Neuronal stem cell (in vitro differentiated cells): ENCODE measurements at regions not wholly inside any gene's neighbourhood (a gene's known extent, or its start where the extent isn't known, plus 50 kb on each side); places are given as distances from the start of the nearest gene placed in this dataset.

Experiments used
- DNase-seq: peaks from one replicate; pipeline ENCODE4 v3.0.0-alpha.2; 2013; ENCODE audit warnings: low spot score
- H2AFZ ChIP-seq: one replicate; pipeline ENCODE4 v1.6.1; 2013; ENCODE audit warnings: mild to moderate bottlenecking, low read length, inconsistent platforms
- H2AK5ac ChIP-seq: 2 replicates; pipeline ENCODE4 v1.6.1; 2013; ENCODE audit warnings: low read depth, mild to moderate bottlenecking, inconsistent platforms, low read length, moderate library complexity, mixed read lengths
- H2BK120ac ChIP-seq: 2 replicates; pipeline ENCODE4 v1.6.1; 2013; ENCODE audit warnings: low read depth, mild to moderate bottlenecking, inconsistent platforms, low read length, moderate library complexity, mixed read lengths
- H2BK12ac ChIP-seq: one replicate; pipeline ENCODE4 v1.6.1; 2013; ENCODE audit warnings: low read length, inconsistent platforms
- H2BK15ac ChIP-seq: 2 replicates; pipeline ENCODE4 v1.6.1; 2013; ENCODE audit warnings: mild to moderate bottlenecking, low read length, inconsistent platforms, mixed read lengths
- H2BK5ac ChIP-seq: one replicate; pipeline ENCODE4 v1.6.1; 2013; ENCODE audit warnings: inconsistent platforms, mild to moderate bottlenecking, low read length, moderate library complexity
- H3K14ac ChIP-seq: one replicate; pipeline ENCODE4 v1.6.1; 2013; ENCODE audit warnings: low read length, inconsistent platforms
- H3K18ac ChIP-seq: 2 replicates; pipeline ENCODE4 v1.6.1; 2013; ENCODE audit warnings: low read length, inconsistent platforms
- H3K23ac ChIP-seq: 2 replicates; pipeline ENCODE4 v1.6.1; 2013; ENCODE audit warnings: low read depth, mild to moderate bottlenecking, mixed read lengths, low read length, inconsistent platforms; ENCODE audit not compliant: poor library complexity
- H3K27ac ChIP-seq: replicated peaks from 3 replicates; pipeline ENCODE4 v1.5.1; 2013; ENCODE audit warnings: low read length, inconsistent platforms
- H3K27me3 ChIP-seq, 3 experiments: 2 replicates each; pipeline ENCODE4 v1.6.1; 2013; ENCODE audit warnings: low read length in 3 of 3, mild to moderate bottlenecking in 2 of 3, inconsistent platforms in 1 of 3, low read depth in 1 of 3, mixed read lengths in 1 of 3, moderate library complexity in 1 of 3; ENCODE audit not compliant: control insufficient read depth in 3 of 3, insufficient read depth in 3 of 3
- H3K36me3 ChIP-seq, 2 donors: replicated peaks in 1 of 2; 2 replicates each; pipeline ENCODE4 v1.6.1; 2013; ENCODE audit warnings: low read length in 2 of 2; ENCODE audit not compliant: control insufficient read depth in 2 of 2, insufficient read depth in 2 of 2
- H3K4ac ChIP-seq: 2 replicates; pipeline ENCODE4 v1.6.1; 2013; ENCODE audit warnings: inconsistent platforms, mild to moderate bottlenecking, low read length, moderate library complexity
- H3K4me1 ChIP-seq, 2 donors: 1 replicate in 1 of 2; 2 replicates in 1 of 2; pipeline ENCODE4 v1.6.1; 2013; ENCODE audit warnings: low read length in 2 of 2, low read depth in 1 of 2; ENCODE audit not compliant: control insufficient read depth in 2 of 2, insufficient read depth in 1 of 2
- H3K4me2 ChIP-seq: one replicate; pipeline ENCODE4 v1.6.1; 2013; ENCODE audit warnings: mild to moderate bottlenecking, low read length, inconsistent platforms; ENCODE audit not compliant: insufficient read depth, poor library complexity, severe bottlenecking
- H3K4me3 ChIP-seq, 2 donors: 2 replicates each; pipeline ENCODE4 v1.5.1; 2013; ENCODE audit warnings: low read length in 2 of 2, mild to moderate bottlenecking in 2 of 2, inconsistent platforms in 1 of 2, moderate library complexity in 1 of 2
- H3K79me1 ChIP-seq: one replicate; pipeline ENCODE4 v1.6.1; 2013; ENCODE audit warnings: low read depth, mild to moderate bottlenecking, inconsistent platforms, low read length, moderate library complexity
- H3K9ac ChIP-seq: one replicate; pipeline ENCODE4 v1.6.1; 2013; ENCODE audit warnings: mild to moderate bottlenecking, low read depth, low read length, inconsistent platforms; ENCODE audit not compliant: poor library complexity
- H3K9me3 ChIP-seq, 2 donors: replicated peaks in 1 of 2; 2 replicates each; pipeline versions ENCODE3 to v1.6.1; 2013; ENCODE audit warnings: low read length in 2 of 2, mild to moderate bottlenecking in 2 of 2, inconsistent platforms in 1 of 2, low read depth in 1 of 2, mixed read lengths in 1 of 2, moderate library complexity in 1 of 2; ENCODE audit not compliant: control insufficient read depth in 2 of 2, insufficient read depth in 1 of 2
- H4K8ac ChIP-seq: one replicate; pipeline ENCODE4 v1.6.1; 2013; ENCODE audit warnings: low read depth, mild to moderate bottlenecking, inconsistent platforms, low read length, moderate library complexity
- H4K91ac ChIP-seq: one replicate; pipeline ENCODE4 v1.6.1; 2013; ENCODE audit warnings: low read length, low read depth, mild to moderate bottlenecking, inconsistent platforms; ENCODE audit not compliant: poor library complexity
- WGBS, 2 donors: extraction: QIAGEN DNeasy Blood & Tissue Kit; methylation state at CpG; one replicate each; pipeline ENCODE4 v1.1.7; 2013; ENCODE audit warnings: missing lambda C conversion rate in 2 of 2, mixed read lengths in 1 of 2; ENCODE audit not compliant: insufficient read length in 2 of 2, insufficient replicate concordance in 1 of 2; ENCODE audit errors: extremely low coverage in 2 of 2; 5-methylcytosine and 5-hydroxymethylcytosine counted together

- H3K18ac ChIP-seq: no peak overlapping the region
- H3K4me1 ChIP-seq: peaks cover 7 to 11% of the 10 kb centered on the region in 2 donors
- H3K14ac ChIP-seq: no peak overlapping the region
- no peak overlapping the region for H3K9ac ChIP-seq
- no peak overlapping the region for H2BK12ac ChIP-seq
- H2BK15ac ChIP-seq: no peak overlapping the region
- H4K8ac ChIP-seq: no peak overlapping the region
- no peaks in the 10 kb centered on the region for H3K27me3 ChIP-seq
- no CpG with 5 or more reads among the region's 9 CpGs for WGBS, 2 donors
- H3K79me1 ChIP-seq: peaks cover 1% of the 10 kb centered on the region
- H3K4ac ChIP-seq: no peak overlapping the region
- H3K36me3 ChIP-seq: no peaks in the 10 kb centered on the region
- H3K9me3 ChIP-seq: no peaks in the 10 kb centered on the region
- no peak for DNase-seq
- no peak overlapping the region for H4K91ac ChIP-seq
- no peak overlapping the region for H3K27ac ChIP-seq
- H2AK5ac ChIP-seq: no peak overlapping the region
- no peak overlapping the region for H3K4me3 ChIP-seq
- no peak overlapping the region for H3K23ac ChIP-seq
- no peak overlapping the region for H3K4me2 ChIP-seq
- no peak overlapping the region for H2BK5ac ChIP-seq
- H2BK120ac ChIP-seq: no peak overlapping the region
- peak overlapping the region; percentile 89 for H2AFZ ChIP-seq
Observed at GRCh38 chr5:56479696-56480077, 246.6 kb upstream of the ANKRD55 start.

GRCh38 chr5:56479126-56479525 lies 246.0 kb upstream of the ANKRD55 start:
- Histone ChIP-seq H3K36me3 (no peaks in the 10 kb centered on the region), H3K9ac (no peak overlapping the region), H4K8ac (no peak overlapping the region), H3K4me1 (peaks cover 7 to 11% of the 10 kb centered on the region in 2 donors), H2BK120ac (no peak overlapping the region), H3K4me2 (no peak overlapping the region), H3K14ac (no peak overlapping the region), H3K79me1 (peaks cover 1% of the 10 kb centered on the region), H2BK12ac (no peak overlapping the region), H4K91ac (no peak overlapping the region), H2BK5ac (no peak overlapping the region), H2AFZ (no peak overlapping the region), H3K4ac (no peak overlapping the region), H2BK15ac (no peak overlapping the region), H3K9me3 (no peaks in the 10 kb centered on the region), H3K27ac (no peak overlapping the region), H2AK5ac (no peak overlapping the region), H3K27me3 (no peaks in the 10 kb centered on the region), H3K18ac (no peak overlapping the region), H3K23ac (peak overlapping the region; percentile 23), H3K4me3 (no peak overlapping the region)
- WGBS, 2 donors: no CpG with 5 or more reads among the region's 3 CpGs
- DNase-seq: no peak

- Histone ChIP-seq H2AK5ac (no peak overlapping the region), H2BK15ac (no peak overlapping the region), H3K27ac (no peak overlapping the region), H3K79me1 (no peaks in the 10 kb centered on the region), H2BK12ac (no peak overlapping the region), H2AFZ (no peak overlapping the region), H3K18ac (no peak overlapping the region), H4K8ac (no peak overlapping the region), H4K91ac (no peak overlapping the region), H3K27me3 (no peaks in the 10 kb centered on the region), H2BK5ac (no peak overlapping the region), H3K4ac (no peak overlapping the region), H3K36me3 (no peaks in the 10 kb centered on the region), H3K14ac (no peak overlapping the region), H3K4me3 (no peak overlapping the region), H3K9ac (no peak overlapping the region), H2BK120ac (no peak overlapping the region), H3K23ac (no peak overlapping the region), H3K9me3 (no peaks in the 10 kb centered on the region), H3K4me2 (no peak overlapping the region), H3K4me1 (peaks cover 7 to 11% of the 10 kb centered on the region in 2 donors)
- DNase-seq: no peak
- WGBS, 2 donors: no CpG with 5 or more reads among the region's 3 CpGs
Observed at GRCh38 chr5:56478062-56478461, 244.9 kb upstream of the ANKRD55 start.

- H3K14ac ChIP-seq: no peak overlapping the region
- H4K91ac ChIP-seq: no peak overlapping the region
- H3K4ac ChIP-seq: no peak overlapping the region
- no peak overlapping the region for H3K4me3 ChIP-seq
- no peak overlapping the region for H2BK15ac ChIP-seq
- peaks cover 7 to 9% of the 10 kb centered on the region in 2 donors for H3K4me1 ChIP-seq
- H2AK5ac ChIP-seq: no peak overlapping the region
- WGBS, 2 donors: no CpG with 5 or more reads among the region's 5 CpGs
- no peak overlapping the region for H3K9ac ChIP-seq
- no peak overlapping the region for H3K18ac ChIP-seq
- no peak overlapping the region for H2BK5ac ChIP-seq
- no peak for DNase-seq
- H3K23ac ChIP-seq: no peak overlapping the region
- H3K36me3 ChIP-seq: no peaks in the 10 kb centered on the region
- no peak overlapping the region for H2AFZ ChIP-seq
- no peaks in the 10 kb centered on the region for H3K9me3 ChIP-seq
- no peak overlapping the region for H3K27ac ChIP-seq
- H3K27me3 ChIP-seq: no peaks in the 10 kb centered on the region
- no peak overlapping the region for H4K8ac ChIP-seq
- H2BK120ac ChIP-seq: no peak overlapping the region
- H3K4me2 ChIP-seq: no peak overlapping the region
- H2BK12ac ChIP-seq: no peak overlapping the region
- H3K79me1 ChIP-seq: no peaks in the 10 kb centered on the region
Observed at GRCh38 chr5:56476487-56476856, 243.3 kb upstream of the ANKRD55 start.
